GM12878 (cell line): ENCODE measurements at regions not wholly inside any gene's neighbourhood (a gene's known extent, or its start where the extent isn't known, plus 50 kb on each side); places are given as distances from the start of the nearest gene placed in this dataset.

Experiments used
- BACH1 ChIP-seq: fragments of 450-650 bp; IDR thresholded peaks from 2 replicates; pipeline ENCODE4 v1.6.1; 2017; ENCODE audit warnings: mild to moderate bottlenecking, borderline replicate concordance
- BMI1 ChIP-seq: fragments of 450-650 bp; IDR thresholded peaks from 2 replicates; pipeline ENCODE4 v1.6.1; 2016; ENCODE audit warnings: mild to moderate bottlenecking, moderate library complexity, borderline replicate concordance
- CBX5 ChIP-seq: sonication (generic); IDR thresholded peaks from 2 replicates; pipeline ENCODE4 v1.6.1; 2016; ENCODE audit warnings: low read depth, moderate library complexity, mild to moderate bottlenecking, inconsistent platforms
- CREM ChIP-seq: IDR thresholded peaks from 2 replicates; pipeline ENCODE4 v1.6.1; 2014; ENCODE audit warnings: antibody characterized with exemption, low read depth
- CTCF ChIP-seq, 3 experiments: IDR thresholded peaks in 2 of 3; conservative IDR thresholded peaks in 1 of 3; 2 replicates each; pipeline ENCODE4 v1.5.1; 2011; ENCODE audit warnings: low read depth in 3 of 3, low read length in 3 of 3, mild to moderate bottlenecking in 3 of 3, control low read depth in 2 of 3, moderate library complexity in 2 of 3, inconsistent platforms in 1 of 3, mixed read lengths in 1 of 3; ENCODE audit not compliant: control insufficient read depth in 2 of 3, insufficient read depth in 1 of 3; ENCODE audit errors: extremely low read depth in 1 of 3
- POLR2A ChIP-seq: IDR thresholded peaks from 2 replicates; pipeline ENCODE4 v1.6.1; 2011; ENCODE audit warnings: low read depth, mild to moderate bottlenecking, low read length
- POLR2AphosphoS2 ChIP-seq: IDR thresholded peaks from 2 replicates; pipeline ENCODE4 v1.6.1; 2011; ENCODE audit warnings: low read depth, mild to moderate bottlenecking, low read length, improper control_type of control experiment, moderate library complexity
- POLR2AphosphoS5 ChIP-seq: IDR thresholded peaks from 2 replicates; pipeline ENCODE4 v1.6.1; 2011; ENCODE audit warnings: mild to moderate bottlenecking, low read length, inconsistent platforms
- RBBP5 ChIP-seq: fragments of 200-600 bp; sonication (generic); conservative IDR thresholded peaks from 2 replicates; pipeline ENCODE4 v1.6.1; 2016
- SMAD5 ChIP-seq: IDR thresholded peaks from 2 replicates; pipeline ENCODE4 v1.6.1; 2016; ENCODE audit warnings: antibody characterized with exemption, low read depth
- ZNF24 ChIP-seq: fragments of 450-650 bp; IDR thresholded peaks from 2 replicates; pipeline ENCODE4 v1.6.1; 2017; ENCODE audit warnings: antibody characterized with exemption, mild to moderate bottlenecking
- TF ChIP-seq, protein P1 (sequence below): fragments of 450-650 bp; IDR thresholded peaks from 2 replicates; pipeline ENCODE4 v1.6.1; 2017; ENCODE audit warnings: mild to moderate bottlenecking, moderate library complexity
- TF ChIP-seq, protein P2 (sequence below): IDR thresholded peaks from 2 replicates; pipeline ENCODE4 v1.6.1; 2012; ENCODE audit warnings: mild to moderate bottlenecking, low read depth, low read length

GRCh38 chr16:55089600-55089999, 158.9 kb downstream of the IRX5 start:
- no peak for TF ChIP-seq CBX5
- no peak for TF ChIP-seq POLR2AphosphoS2
- TF ChIP-seq BACH1, result no peak
- TF ChIP-seq, protein P1, sequence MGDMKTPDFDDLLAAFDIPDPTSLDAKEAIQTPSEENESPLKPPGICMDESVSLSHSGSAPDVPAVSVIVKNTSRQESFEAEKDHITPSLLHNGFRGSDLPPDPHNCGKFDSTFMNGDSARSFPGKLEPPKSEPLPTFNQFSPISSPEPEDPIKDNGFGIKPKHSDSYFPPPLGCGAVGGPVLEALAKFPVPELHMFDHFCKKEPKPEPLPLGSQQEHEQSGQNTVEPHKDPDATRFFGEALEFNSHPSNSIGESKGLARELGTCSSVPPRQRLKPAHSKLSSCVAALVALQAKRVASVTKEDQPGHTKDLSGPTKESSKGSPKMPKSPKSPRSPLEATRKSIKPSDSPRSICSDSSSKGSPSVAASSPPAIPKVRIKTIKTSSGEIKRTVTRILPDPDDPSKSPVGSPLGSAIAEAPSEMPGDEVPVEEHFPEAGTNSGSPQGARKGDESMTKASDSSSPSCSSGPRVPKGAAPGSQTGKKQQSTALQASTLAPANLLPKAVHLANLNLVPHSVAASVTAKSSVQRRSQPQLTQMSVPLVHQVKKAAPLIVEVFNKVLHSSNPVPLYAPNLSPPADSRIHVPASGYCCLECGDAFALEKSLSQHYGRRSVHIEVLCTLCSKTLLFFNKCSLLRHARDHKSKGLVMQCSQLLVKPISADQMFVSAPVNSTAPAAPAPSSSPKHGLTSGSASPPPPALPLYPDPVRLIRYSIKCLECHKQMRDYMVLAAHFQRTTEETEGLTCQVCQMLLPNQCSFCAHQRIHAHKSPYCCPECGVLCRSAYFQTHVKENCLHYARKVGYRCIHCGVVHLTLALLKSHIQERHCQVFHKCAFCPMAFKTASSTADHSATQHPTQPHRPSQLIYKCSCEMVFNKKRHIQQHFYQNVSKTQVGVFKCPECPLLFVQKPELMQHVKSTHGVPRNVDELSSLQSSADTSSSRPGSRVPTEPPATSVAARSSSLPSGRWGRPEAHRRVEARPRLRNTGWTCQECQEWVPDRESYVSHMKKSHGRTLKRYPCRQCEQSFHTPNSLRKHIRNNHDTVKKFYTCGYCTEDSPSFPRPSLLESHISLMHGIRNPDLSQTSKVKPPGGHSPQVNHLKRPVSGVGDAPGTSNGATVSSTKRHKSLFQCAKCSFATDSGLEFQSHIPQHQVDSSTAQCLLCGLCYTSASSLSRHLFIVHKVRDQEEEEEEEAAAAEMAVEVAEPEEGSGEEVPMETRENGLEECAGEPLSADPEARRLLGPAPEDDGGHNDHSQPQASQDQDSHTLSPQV, result no peak
- no peak for TF ChIP-seq POLR2A
- TF ChIP-seq, protein P2, sequence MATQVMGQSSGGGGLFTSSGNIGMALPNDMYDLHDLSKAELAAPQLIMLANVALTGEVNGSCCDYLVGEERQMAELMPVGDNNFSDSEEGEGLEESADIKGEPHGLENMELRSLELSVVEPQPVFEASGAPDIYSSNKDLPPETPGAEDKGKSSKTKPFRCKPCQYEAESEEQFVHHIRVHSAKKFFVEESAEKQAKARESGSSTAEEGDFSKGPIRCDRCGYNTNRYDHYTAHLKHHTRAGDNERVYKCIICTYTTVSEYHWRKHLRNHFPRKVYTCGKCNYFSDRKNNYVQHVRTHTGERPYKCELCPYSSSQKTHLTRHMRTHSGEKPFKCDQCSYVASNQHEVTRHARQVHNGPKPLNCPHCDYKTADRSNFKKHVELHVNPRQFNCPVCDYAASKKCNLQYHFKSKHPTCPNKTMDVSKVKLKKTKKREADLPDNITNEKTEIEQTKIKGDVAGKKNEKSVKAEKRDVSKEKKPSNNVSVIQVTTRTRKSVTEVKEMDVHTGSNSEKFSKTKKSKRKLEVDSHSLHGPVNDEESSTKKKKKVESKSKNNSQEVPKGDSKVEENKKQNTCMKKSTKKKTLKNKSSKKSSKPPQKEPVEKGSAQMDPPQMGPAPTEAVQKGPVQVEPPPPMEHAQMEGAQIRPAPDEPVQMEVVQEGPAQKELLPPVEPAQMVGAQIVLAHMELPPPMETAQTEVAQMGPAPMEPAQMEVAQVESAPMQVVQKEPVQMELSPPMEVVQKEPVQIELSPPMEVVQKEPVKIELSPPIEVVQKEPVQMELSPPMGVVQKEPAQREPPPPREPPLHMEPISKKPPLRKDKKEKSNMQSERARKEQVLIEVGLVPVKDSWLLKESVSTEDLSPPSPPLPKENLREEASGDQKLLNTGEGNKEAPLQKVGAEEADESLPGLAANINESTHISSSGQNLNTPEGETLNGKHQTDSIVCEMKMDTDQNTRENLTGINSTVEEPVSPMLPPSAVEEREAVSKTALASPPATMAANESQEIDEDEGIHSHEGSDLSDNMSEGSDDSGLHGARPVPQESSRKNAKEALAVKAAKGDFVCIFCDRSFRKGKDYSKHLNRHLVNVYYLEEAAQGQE, result no peak
- no peak for TF ChIP-seq SMAD5
- no peak for TF ChIP-seq CREM
- TF ChIP-seq BMI1, result no peak
- TF ChIP-seq CTCF (IDR thresholded peaks at IDR 0.05 in 2 of 3, conservative IDR thresholded peaks at IDR 0.05 in 1 of 3; ENCODE audit: control insufficient read depth in 2 of 3, extremely low read depth in 1 of 3, insufficient read depth in 1 of 3, low read depth in 3 of 3, low read length in 3 of 3), result no peak
- no peak for TF ChIP-seq POLR2AphosphoS5
- no peak for TF ChIP-seq ZNF24
- no peak for TF ChIP-seq RBBP5
